K562 (cell line): ENCODE measurements at regions not wholly inside any gene's neighbourhood (a gene's known extent, or its start where the extent isn't known, plus 50 kb on each side); places are given as distances from the start of the nearest gene placed in this dataset.

ENCODE experiments used
- ATAC-seq: fragments of 200-7000 bp; cut with Tn5 transposase; 3 replicates; pipeline ENCODE4 v1.9.1; 2020; ENCODE audit warnings: moderate library complexity
- BruUV-seq: library from RNA; stranded (reverse); fragments of 400-500 nt; replicated peaks from 2 replicates; lab custom pipeline; 2021; lab: Mats Ljungman, UMichigan
- CTCF ChIA-PET: fragments of 300-600 bp; formaldehyde crosslinking; extraction: SDS; loops from one replicate; lab custom pipeline; 2021; ENCODE audit warnings: low intra/inter-chr PET ratio; lab: Yijun Ruan, JAX
- POLR2A ChIA-PET: fragments of 300-600, 350-650 bp; sonication (Branson Sonifier 250); formaldehyde crosslinking; extraction: SDS; loops from one replicate; lab custom pipeline; 2021; ENCODE audit warnings: antibody characterized with exemption, inconsistent platforms; lab: Yijun Ruan, JAX
- DNase-seq, 4 experiments: peaks; one replicate each; pipeline versions ENCODE4 v3.0.0 to v3.0.0-alpha.2; 2011 to 2018; ENCODE audit warnings: low spot score in 3 of 4, mixed read lengths in 3 of 4; ENCODE audit errors: extremely low read depth in 1 of 4
- FAIRE-seq: peaks from 2 replicates; lab custom pipeline; 2011; peaks lifted over from hg19 to GRCh38; lab: Jason Lieb, UNC
- H2AFZ ChIP-seq: 2 replicates; pipeline ENCODE4 v1.6.0; 2011; ENCODE audit warnings: low read depth, low read length, control low read depth, inconsistent platforms
- H3K27ac ChIP-seq: fragments of 200-600 bp; 3 replicates; pipeline ENCODE4 v1.8.0; 2011; ENCODE audit warnings: low read depth, mild to moderate bottlenecking, control low read depth, inconsistent platforms, low read length, moderate library complexity, mixed read lengths; ENCODE audit errors: extremely low read depth
- H3K27me3 ChIP-seq, 2 experiments: fragments of 300-600 bp in 1 of 2; 2 replicates in 1 of 2; 3 replicates in 1 of 2; pipeline versions ENCODE4 v1.6.0 to v1.8.0; 2011; ENCODE audit warnings: inconsistent platforms in 2 of 2, low read length in 2 of 2, mild to moderate bottlenecking in 1 of 2, mixed read lengths in 1 of 2, moderate library complexity in 1 of 2; ENCODE audit not compliant: control insufficient read depth in 2 of 2, insufficient read depth in 2 of 2
- H3K36me3 ChIP-seq: fragments of 300-600 bp; 3 replicates; pipeline ENCODE4 v1.8.0; 2011; ENCODE audit warnings: mild to moderate bottlenecking, low read length, inconsistent platforms; ENCODE audit not compliant: control insufficient read depth, insufficient read depth
- H3K4me1 ChIP-seq, 2 experiments: fragments of 200-600 bp in 1 of 2; replicated peaks in 1 of 2; 2 replicates in 1 of 2; 3 replicates in 1 of 2; pipeline versions ENCODE4 v1.5.1 to v1.8.0; 2011; ENCODE audit warnings: inconsistent platforms in 2 of 2, low read length in 2 of 2, mild to moderate bottlenecking in 1 of 2, mixed read lengths in 1 of 2, moderate library complexity in 1 of 2; ENCODE audit not compliant: control insufficient read depth in 2 of 2, insufficient read depth in 2 of 2
- H3K4me2 ChIP-seq: 2 replicates; pipeline ENCODE4 v1.6.1; 2011; ENCODE audit warnings: low read length, control low read depth, inconsistent platforms, mixed read lengths; ENCODE audit not compliant: insufficient read depth
- H3K4me3 ChIP-seq: fragments of 200-600 bp; sonication (generic), shearing (Covaris generic); 2 replicates; pipeline ENCODE4 v1.5.1; 2016; ENCODE audit warnings: control low read depth, inconsistent platforms
- H3K79me2 ChIP-seq: fragments of 200-600 bp; 3 replicates; pipeline ENCODE4 v1.8.0; 2011; ENCODE audit warnings: low read length, inconsistent platforms; ENCODE audit not compliant: control insufficient read depth, insufficient read depth
- H3K9ac ChIP-seq, 2 experiments: 2 replicates each; pipeline versions ENCODE4 v1.6.0 to v1.6.1; 2011; ENCODE audit warnings: low read depth in 2 of 2, low read length in 2 of 2, control low read depth in 1 of 2, inconsistent platforms in 1 of 2, mild to moderate bottlenecking in 1 of 2, mixed read lengths in 1 of 2; ENCODE audit not compliant: insufficient read depth in 1 of 2
- H3K9me1 ChIP-seq: one replicate; pipeline ENCODE4 v1.6.0; 2011; ENCODE audit warnings: inconsistent platforms, mild to moderate bottlenecking, low read length, moderate library complexity; ENCODE audit not compliant: control insufficient read depth, insufficient read depth
- H3K9me3 ChIP-seq: replicated peaks from 2 replicates; pipeline ENCODE4 v1.5.1; 2011; ENCODE audit warnings: low read depth, low read length, inconsistent platforms; ENCODE audit not compliant: control insufficient read depth, insufficient read depth
- H4K20me1 ChIP-seq: replicated peaks from 2 replicates; pipeline ENCODE4 v1.6.1; 2011; ENCODE audit warnings: low read length, inconsistent platforms, mixed read lengths; ENCODE audit not compliant: control insufficient read depth, insufficient read depth
- CREB1 ChIP-seq, 2 experiments: sonication (generic) in 1 of 2; formaldehyde crosslinking in 1 of 2; IDR thresholded peaks; 2 replicates each; pipeline versions ENCODE4 v1.6.1 to v1.8.0; 2012 to 2022; ENCODE audit warnings: inconsistent platforms in 1 of 2, mild to moderate bottlenecking in 1 of 2, missing genetic modification reagents in 1 of 2, moderate library complexity in 1 of 2
- CXXC5 ChIP-seq: fragments of 250-450 bp; sonication (Bioruptor Pico); IDR thresholded peaks from 2 replicates; pipeline ENCODE4 v1.8.0; 2022; ENCODE audit warnings: inconsistent platforms, mild to moderate bottlenecking, moderate library complexity
- E2F8 ChIP-seq: fragments of 450-650 bp; IDR thresholded peaks from 2 replicates; pipeline ENCODE4 v1.7.1; 2018; ENCODE audit warnings: mild to moderate bottlenecking, low read depth; ENCODE audit not compliant: partially characterized antibody
- HSF4 ChIP-seq: fragments of 250-450 bp; sonication (Bioruptor Pico); IDR thresholded peaks from 2 replicates; pipeline ENCODE4 v2.1.2; 2022; ENCODE audit warnings: mild to moderate bottlenecking, moderate library complexity, borderline replicate concordance
- PURB ChIP-seq: sonication (generic); formaldehyde crosslinking; IDR thresholded peaks from 2 replicates; pipeline ENCODE4 v1.9.0; 2021; ENCODE audit warnings: low read depth, mild to moderate bottlenecking, missing genetic modification reagents
- SLC30A9 ChIP-seq: fragments of 250-450 bp; sonication (Bioruptor Pico); IDR thresholded peaks from 2 replicates; pipeline ENCODE4 v1.8.0; 2022; ENCODE audit warnings: mild to moderate bottlenecking, moderate library complexity
- SMAD2 ChIP-seq: fragments of 150-350 bp; IDR thresholded peaks from 2 replicates; pipeline ENCODE4 v1.6.1; 2014; ENCODE audit warnings: low read depth, mild to moderate bottlenecking, low read length
- SNAPC5 ChIP-seq: fragments of 250-450 bp; sonication (Bioruptor Pico); IDR thresholded peaks from 2 replicates; pipeline ENCODE4 v1.8.0; 2021; ENCODE audit warnings: moderate library complexity, mild to moderate bottlenecking, inconsistent platforms
- STAT5B ChIP-seq: fragments of 250-450 bp; sonication (Bioruptor Pico); IDR thresholded peaks from 2 replicates; pipeline ENCODE4 v1.8.0; 2021; ENCODE audit warnings: mild to moderate bottlenecking, inconsistent platforms
- ZBTB12 ChIP-seq: fragments of 250-450 bp; sonication (Bioruptor Pico); IDR thresholded peaks from 2 replicates; pipeline ENCODE4 v1.4.0; 2020
- ZEB2 ChIP-seq: fragments of 450-650 bp; IDR thresholded peaks from 2 replicates; pipeline ENCODE4 v1.6.1; 2016
- ZFP1 ChIP-seq: fragments of 450-650 bp; formaldehyde crosslinking; IDR thresholded peaks from 2 replicates; pipeline ENCODE4 v1.4.0; 2020; ENCODE audit warnings: mild to moderate bottlenecking, mixed read lengths
- ZKSCAN8 ChIP-seq: fragments of 200-800 bp; sonication (Bioruptor generic); IDR thresholded peaks from 2 replicates; pipeline ENCODE4 v1.6.1; 2016; ENCODE audit warnings: missing genetic modification characterization, missing compliant biosample characterization
- ZNF174 ChIP-seq: fragments of 250-450 bp; sonication (Bioruptor Pico); IDR thresholded peaks from 2 replicates; pipeline ENCODE4 v1.4.0; 2020; ENCODE audit warnings: mild to moderate bottlenecking
- ZNF280B ChIP-seq: fragments of 250-450 bp; sonication (Bioruptor Pico); IDR thresholded peaks from 2 replicates; pipeline ENCODE4 v1.5.1; 2021; ENCODE audit warnings: mild to moderate bottlenecking
- ZNF311 ChIP-seq: fragments of 250-450 bp; sonication (Bioruptor Pico); IDR thresholded peaks from 2 replicates; pipeline ENCODE4 v1.4.0; 2020; ENCODE audit warnings: mild to moderate bottlenecking, moderate library complexity
- ZNF445 ChIP-seq: fragments of 250-450 bp; sonication (Bioruptor Pico); IDR thresholded peaks from 2 replicates; pipeline ENCODE4 v1.4.0; 2020; ENCODE audit warnings: low read depth, mild to moderate bottlenecking, moderate library complexity
- ZNF764 ChIP-seq: fragments of 250-450 bp; sonication (Bioruptor Pico); IDR thresholded peaks from 2 replicates; pipeline ENCODE4 v1.4.0; 2020; ENCODE audit warnings: low read depth, mild to moderate bottlenecking, moderate library complexity
- WGBS: fragments of 100-300 bp; shearing (Covaris generic); methylation state at CpG from one replicate; pipeline ENCODE4 v1.1.6; 2016; ENCODE audit warnings: low coverage, mixed read lengths; ENCODE audit not compliant: insufficient coverage; ENCODE audit errors: missing lambda C conversion rate; 5-methylcytosine and 5-hydroxymethylcytosine counted together
- in situ Hi-C: fragments of 300-500 bp; cut with MboI; formaldehyde crosslinking; loops from 4 replicates; pipeline ENCODE4 v1.15.0; 2018; ENCODE audit warnings: inconsistent platforms, mixed read lengths
- intact Hi-C: fragments of 100-400 bp; cut with micrococcal nuclease; formaldehyde crosslinking; loops from 2 replicates; pipeline ENCODE4 v1.14.2; 2022

GRCh38 chr5:153321478-153321877 is 169.0 kb upstream of the GRIA1 start (continued):
- TF ChIP-seq CREB1 (IDR thresholded peaks at IDR 0.05) (no peak), CREB1 (CRISPR knock-in tag; IDR thresholded peaks at IDR 0.05) (no peak), SNAPC5 (CRISPR knock-in tag) (no peak), ZKSCAN8 (CRISPR knock-in tag) (no peak), ZEB2 (no peak), ZBTB12 (no peak), ZNF280B (CRISPR knock-in tag) (no peak), ZNF445 (no peak), ZNF174 (CRISPR knock-in tag) (no peak)

- FAIRE-seq = no peak
- no peak overlapping the region for H3K9ac ChIP-seq
- no peaks in the 10 kb centered on the region for H3K27me3 ChIP-seq
- H3K4me3 ChIP-seq = no peak overlapping the region
- no peaks in the 10 kb centered on the region for H3K36me3 ChIP-seq
- no peak overlapping the region for H3K27ac ChIP-seq
- H3K9me1 ChIP-seq = no peaks in the 10 kb centered on the region
- intact Hi-C loops = no loop called here
- 0% methylated on average over 3 of the region's 3 CpGs for WGBS
- BruUV-seq = no TSS peak
- H2AFZ ChIP-seq = no peak overlapping the region
- in situ Hi-C loops = no loop called here
- ChIA-PET CTCF (no interaction called here), POLR2A (interaction anchor here (0.6 kb wide), 1 partner anchor 1766 kb away, joined by 3 read pairs; no protein-coding TSS in a partner anchor)
- ATAC-seq = no peak
- H3K4me2 ChIP-seq = no peak overlapping the region
- H3K9me3 ChIP-seq = no peaks in the 10 kb centered on the region
- H3K79me2 ChIP-seq = no peaks in the 10 kb centered on the region
- no peaks in the 10 kb centered on the region for H3K4me1 ChIP-seq
- no peaks in the 10 kb centered on the region for H4K20me1 ChIP-seq
- no peak for DNase-seq
- TF ChIP-seq E2F8 (no peak), ZNF311 (CRISPR knock-in tag) (no peak), PURB (CRISPR knock-in tag) (no peak), SMAD2 (no peak), STAT5B (CRISPR knock-in tag) (no peak), ZFP1 (CRISPR knock-in tag) (no peak), ZNF764 (CRISPR knock-in tag) (no peak), SLC30A9 (CRISPR knock-in tag) (no peak), CXXC5 (CRISPR knock-in tag) (no peak), HSF4 (CRISPR knock-in tag) (no peak)
Measured at GRCh38 chr5:153340139-153340538, 150.3 kb upstream of the GRIA1 start.
